ENCODE measurements at regions not wholly inside any gene's neighbourhood (a gene's known extent, or its start where the extent isn't known, plus 50 kb on each side); places are given as distances from the start of the nearest gene placed in this dataset.
A peak's percentile ranks its signal among the peaks of the same experiment; 100 is the strongest.
"Not testable (repeated sequence)": the region's sequence is repeated elsewhere in the genome, so short reads cannot be mapped to it uniquely, and the experiment has no call there.

GRCh38 chr2:7094231-7094741 lies 177.1 kb downstream of the RNF144A start:
- DNase-seq (ENCODE audit: low read depth in 4 of 4, low spot score in 3 of 4): peak in 1 of 4 donors; percentile 53

GRCh38 chr2:7096726-7097352 lies 179.6 kb downstream of the RNF144A start:
- no peak for DNase-seq (ENCODE audit: low read depth in 4 of 4, low spot score in 3 of 4)

GRCh38 chr2:7097353-7097895 lies 180.2 kb downstream of the RNF144A start:
- DNase-seq (ENCODE audit: low read depth in 4 of 4, low spot score in 3 of 4): peak in 2 of 4 donors; percentile 51 to 64

GRCh38 chr2:7098816-7099215 lies 181.6 kb downstream of the RNF144A start:
- DNase-seq (ENCODE audit: low read depth in 4 of 4, low spot score in 3 of 4): no peak

GRCh38 chr2:7099687-7100086 lies 182.5 kb downstream of the RNF144A start:
- DNase-seq (ENCODE audit: low read depth in 4 of 4, low spot score in 3 of 4): not testable (repeated sequence)

- DNase-seq (ENCODE audit: low read depth in 4 of 4, low spot score in 3 of 4): no peak
Observed at GRCh38 chr2:7102826-7103225, 185.6 kb downstream of the RNF144A start.

- DNase-seq (ENCODE audit: low read depth in 4 of 4, low spot score in 3 of 4): no peak
Observed at GRCh38 chr2:7108792-7109532, 191.8 kb downstream of the RNF144A start.

GRCh38 chr2:7109533-7109885 lies 192.3 kb downstream of the RNF144A start:
- no peak for DNase-seq (ENCODE audit: low read depth in 4 of 4, low spot score in 3 of 4)

GRCh38 chr2:7111626-7112025 lies 194.4 kb downstream of the RNF144A start:
- DNase-seq (ENCODE audit: low read depth in 4 of 4, low spot score in 3 of 4): no peak

- no peak for DNase-seq (ENCODE audit: low read depth in 4 of 4, low spot score in 3 of 4)
Observed at GRCh38 chr2:7115364-7115763, 198.2 kb downstream of the RNF144A start.

GRCh38 chr2:7115906-7116305 lies 198.7 kb downstream of the RNF144A start:
- DNase-seq (ENCODE audit: low read depth in 4 of 4, low spot score in 3 of 4): no peak

GRCh38 chr2:7116511-7116910 lies 199.3 kb downstream of the RNF144A start:
- DNase-seq (ENCODE audit: low read depth in 4 of 4, low spot score in 3 of 4): no peak

- DNase-seq (ENCODE audit: low read depth in 4 of 4, low spot score in 3 of 4): no peak
Observed at GRCh38 chr2:7117076-7117475, 199.9 kb downstream of the RNF144A start.

GRCh38 chr2:7118606-7119131 lies 201.5 kb downstream of the RNF144A start:
- no peak for DNase-seq (ENCODE audit: low read depth in 4 of 4, low spot score in 3 of 4)

- no peak for DNase-seq (ENCODE audit: low read depth in 4 of 4, low spot score in 3 of 4)
Observed at GRCh38 chr2:7119132-7119835, 202.1 kb downstream of the RNF144A start.

GRCh38 chr2:7121851-7122250 lies 204.6 kb downstream of the RNF144A start:
- no peak for DNase-seq (ENCODE audit: low read depth in 4 of 4, low spot score in 3 of 4)

- DNase-seq (ENCODE audit: low read depth in 4 of 4, low spot score in 3 of 4): no peak
Observed at GRCh38 chr2:7127156-7127555, 209.9 kb downstream of the RNF144A start.

GRCh38 chr2:7127687-7128086 lies 210.5 kb downstream of the RNF144A start:
- DNase-seq (ENCODE audit: low read depth in 4 of 4, low spot score in 3 of 4): no peak

GRCh38 chr2:7131261-7131660 lies 214.0 kb downstream of the RNF144A start:
- DNase-seq (ENCODE audit: low read depth in 4 of 4, low spot score in 3 of 4): no peak

GRCh38 chr2:7132753-7133152 lies 215.5 kb downstream of the RNF144A start:
- no peak for DNase-seq (ENCODE audit: low read depth in 4 of 4, low spot score in 3 of 4)

- DNase-seq (ENCODE audit: low read depth in 4 of 4, low spot score in 3 of 4): no peak
Observed at GRCh38 chr2:7133521-7133920, 216.3 kb downstream of the RNF144A start.

Measured in right renal pelvis (tissue), 4 donors.